ENCODE measurements at regions not wholly inside any gene's neighbourhood (a gene's known extent, or its start where the extent isn't known, plus 50 kb on each side); places are given as distances from the start of the nearest gene placed in this dataset.

DNA sequence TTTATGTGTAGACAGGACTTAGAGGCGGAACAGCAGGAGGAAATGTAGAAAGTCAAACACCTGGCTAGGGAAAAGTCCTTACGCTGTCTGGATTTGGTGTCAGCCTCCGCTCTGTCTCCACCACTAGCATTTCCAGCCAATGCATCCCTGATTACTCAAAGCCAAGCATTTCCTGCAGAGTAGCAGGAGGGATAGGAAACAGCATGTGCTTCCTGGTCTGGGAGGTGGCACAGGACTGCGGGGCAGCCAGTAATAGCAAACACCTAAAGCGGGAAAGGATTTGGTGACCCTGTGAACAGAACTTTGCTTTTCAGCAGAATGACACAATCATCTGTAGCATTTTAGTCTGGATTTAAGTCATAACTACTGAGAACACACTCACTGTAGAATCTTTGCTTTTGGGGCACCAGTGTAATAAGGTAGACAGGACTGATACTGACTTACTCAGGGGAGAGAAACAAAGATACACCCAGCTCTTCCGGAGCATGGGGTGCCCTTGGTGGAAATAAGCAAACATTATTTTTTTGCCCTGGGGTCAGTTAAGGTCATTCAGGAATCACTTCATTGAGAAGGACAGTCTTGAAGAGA lies 133.3 kb upstream of the AHI1 start:
- TF ChIP-seq, protein P1, sequence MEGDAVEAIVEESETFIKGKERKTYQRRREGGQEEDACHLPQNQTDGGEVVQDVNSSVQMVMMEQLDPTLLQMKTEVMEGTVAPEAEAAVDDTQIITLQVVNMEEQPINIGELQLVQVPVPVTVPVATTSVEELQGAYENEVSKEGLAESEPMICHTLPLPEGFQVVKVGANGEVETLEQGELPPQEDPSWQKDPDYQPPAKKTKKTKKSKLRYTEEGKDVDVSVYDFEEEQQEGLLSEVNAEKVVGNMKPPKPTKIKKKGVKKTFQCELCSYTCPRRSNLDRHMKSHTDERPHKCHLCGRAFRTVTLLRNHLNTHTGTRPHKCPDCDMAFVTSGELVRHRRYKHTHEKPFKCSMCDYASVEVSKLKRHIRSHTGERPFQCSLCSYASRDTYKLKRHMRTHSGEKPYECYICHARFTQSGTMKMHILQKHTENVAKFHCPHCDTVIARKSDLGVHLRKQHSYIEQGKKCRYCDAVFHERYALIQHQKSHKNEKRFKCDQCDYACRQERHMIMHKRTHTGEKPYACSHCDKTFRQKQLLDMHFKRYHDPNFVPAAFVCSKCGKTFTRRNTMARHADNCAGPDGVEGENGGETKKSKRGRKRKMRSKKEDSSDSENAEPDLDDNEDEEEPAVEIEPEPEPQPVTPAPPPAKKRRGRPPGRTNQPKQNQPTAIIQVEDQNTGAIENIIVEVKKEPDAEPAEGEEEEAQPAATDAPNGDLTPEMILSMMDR (IDR thresholded peaks at IDR 0.05): no peak
- TF ChIP-seq ZFX (IDR thresholded peaks at IDR 0.05; ENCODE audit: borderline replicate concordance): no peak

Measured in 22Rv1 (cell line).